H1 (cell line): ENCODE measurements at regions not wholly inside any gene's neighbourhood (a gene's known extent, or its start where the extent isn't known, plus 50 kb on each side); places are given as distances from the start of the nearest gene placed in this dataset.

Experiments used
- BRCA1 ChIP-seq: IDR thresholded peaks from 2 replicates; pipeline ENCODE4 v1.6.1; 2012; ENCODE audit warnings: low read depth, low read length, improper control_type of control experiment
- CBX8 ChIP-seq: fragments of 300-800, 300-1000 bp; sonication (generic); IDR thresholded peaks from 2 replicates; pipeline ENCODE4 v1.7.1; 2016; ENCODE audit warnings: low read depth, low read length, borderline replicate concordance
- CHD7 ChIP-seq: fragments of 300-600 bp; sonication (generic); IDR thresholded peaks from 2 replicates; pipeline ENCODE4 v1.7.1; 2012; ENCODE audit warnings: low read length, moderate library complexity, mild to moderate bottlenecking, inconsistent platforms; ENCODE audit not compliant: insufficient replicate concordance
- RXRA ChIP-seq: IDR thresholded peaks from 2 replicates; pipeline ENCODE4 v1.6.1; 2011; ENCODE audit warnings: low read depth, mild to moderate bottlenecking, low read length, moderate library complexity; ENCODE audit not compliant: insufficient read depth
- SP2 ChIP-seq: IDR thresholded peaks from 2 replicates; pipeline ENCODE4 v1.6.1; 2012; ENCODE audit warnings: mild to moderate bottlenecking, low read length, inconsistent platforms

- TF ChIP-seq CHD7 (no peak), RXRA (no peak), BRCA1 (no peak), SP2 (no peak), CBX8 (no peak)
- TF ChIP-seq, all 59 proteins: peak for 0
Measured at GRCh38 chr20:26163890-26164289, 467.2 kb upstream of the ZNF337 start (continued).
